Activated CD4-positive, alpha-beta T cell treated with anti-CD3 and anti-CD28 coated beads, Interleukin-2, amount 10 ng/mL, durations not matched to agents 7 days and 5 days (primary cell): ENCODE measurements at regions not wholly inside any gene's neighbourhood (a gene's known extent, or its start where the extent isn't known, plus 50 kb on each side); places are given as distances from the start of the nearest gene placed in this dataset.

Experiments
- CTCF ChIA-PET: fragments of 350-600 bp; sonication (Branson Sonifier 250); formaldehyde crosslinking; loops from one replicate; lab custom pipeline; 2021; ENCODE audit warnings: antibody characterized with exemption; lab: Charles Lee
- POLR2A ChIA-PET: fragments of 350-600 bp; sonication (Branson Sonifier 250); formaldehyde crosslinking; loops from one replicate; lab custom pipeline; 2021; ENCODE audit warnings: antibody characterized with exemption; lab: Charles Lee
- DNase-seq: peaks from one replicate; pipeline ENCODE4 v3.0.0-alpha.2; 2020
- H3K27ac Mint-ChIP-seq: one replicate; pipeline ENCODE4 v1.8.0; 2021; ENCODE audit warnings: mild to moderate bottlenecking, moderate library complexity, mixed read lengths
- H3K27me3 Mint-ChIP-seq: one replicate; pipeline ENCODE4 v1.8.0; 2021; ENCODE audit warnings: mixed read lengths
- H3K36me3 Mint-ChIP-seq: one replicate; pipeline ENCODE4 v1.8.0; 2021; ENCODE audit warnings: low read depth, mixed read lengths
- H3K4me1 Mint-ChIP-seq: one replicate; pipeline ENCODE4 v1.8.0; 2021; ENCODE audit warnings: mixed read lengths
- H3K4me3 Mint-ChIP-seq: one replicate; pipeline ENCODE4 v1.8.0; 2021; ENCODE audit warnings: mild to moderate bottlenecking, moderate library complexity, mixed read lengths
- H3K9me3 Mint-ChIP-seq: one replicate; pipeline ENCODE4 v1.8.0; 2021; ENCODE audit warnings: mixed read lengths

GRCh38 chr2:15792331-15792730 is 148.0 kb upstream of the MYCN start:
- no peaks in the 10 kb centered on the region for H3K9me3 Mint-ChIP-seq
- POLR2A ChIA-PET = no interaction called here
- no peak overlapping the region for H3K27ac Mint-ChIP-seq
- H3K4me1 Mint-ChIP-seq = no peaks in the 10 kb centered on the region
- CTCF ChIA-PET = interaction anchor here (1.3 kb wide), 1 partner anchor 10 kb away, joined by 3 read pairs; no protein-coding TSS in a partner anchor
- DNase-seq = no peak
- no peak overlapping the region for H3K4me3 Mint-ChIP-seq
- H3K27me3 Mint-ChIP-seq = no peaks in the 10 kb centered on the region
- no peaks in the 10 kb centered on the region for H3K36me3 Mint-ChIP-seq

- no peaks in the 10 kb centered on the region for H3K4me1 Mint-ChIP-seq
- no peaks in the 10 kb centered on the region for H3K27me3 Mint-ChIP-seq
- H3K27ac Mint-ChIP-seq = no peak overlapping the region
- CTCF ChIA-PET = interaction anchor here (1.3 kb wide), 2 partner anchors 9 to 13 kb away, joined by 3 to 5 read pairs; no protein-coding TSS in a partner anchor
- no peak for DNase-seq
- no peaks in the 10 kb centered on the region for H3K36me3 Mint-ChIP-seq
- no peaks in the 10 kb centered on the region for H3K9me3 Mint-ChIP-seq
- H3K4me3 Mint-ChIP-seq = no peak overlapping the region
- POLR2A ChIA-PET = no interaction called here
These were observed 147.1 kb upstream of the MYCN start for GRCh38 chr2:15793078-15793913.

- DNase-seq = no peak
- Mint-ChIP-seq H3K36me3 (no peaks in the 10 kb centered on the region), H3K4me1 (no peaks in the 10 kb centered on the region), H3K4me3 (no peak overlapping the region), H3K27me3 (no peaks in the 10 kb centered on the region), H3K27ac (no peak overlapping the region), H3K9me3 (no peaks in the 10 kb centered on the region)
- ChIA-PET POLR2A (no interaction called here), CTCF (interaction anchor here (1.3 kb wide), 1 partner anchor 13 kb away, joined by 5 read pairs; no protein-coding TSS in a partner anchor)
These were observed 146.4 kb upstream of the MYCN start for GRCh38 chr2:15793978-15794377.

- Mint-ChIP-seq H3K4me3 (no peak overlapping the region), H3K27ac (no peak overlapping the region), H3K27me3 (no peaks in the 10 kb centered on the region), H3K36me3 (no peaks in the 10 kb centered on the region), H3K4me1 (no peaks in the 10 kb centered on the region), H3K9me3 (no peaks in the 10 kb centered on the region)
- ChIA-PET CTCF (no interaction called here), POLR2A (no interaction called here)
- no peak for DNase-seq
These were observed 145.7 kb upstream of the MYCN start for GRCh38 chr2:15794608-15795134.

- no peaks in the 10 kb centered on the region for H3K9me3 Mint-ChIP-seq
- H3K27ac Mint-ChIP-seq = no peak overlapping the region
- POLR2A ChIA-PET = no interaction called here
- no peaks in the 10 kb centered on the region for H3K4me1 Mint-ChIP-seq
- no peaks in the 10 kb centered on the region for H3K36me3 Mint-ChIP-seq
- no peak overlapping the region for H3K4me3 Mint-ChIP-seq
- CTCF ChIA-PET = interaction anchor here (0.6 kb wide), 1 partner anchor 103 kb away, joined by 3 read pairs; no protein-coding TSS in a partner anchor
- H3K27me3 Mint-ChIP-seq = no peaks in the 10 kb centered on the region
- DNase-seq = no peak
These were observed 144.9 kb upstream of the MYCN start for GRCh38 chr2:15795426-15795825.

GRCh38 chr2:15796167-15796942 is 144.0 kb upstream of the MYCN start:
- H3K27me3 Mint-ChIP-seq = no peaks in the 10 kb centered on the region
- H3K9me3 Mint-ChIP-seq = no peaks in the 10 kb centered on the region
- no peak for DNase-seq
- ChIA-PET CTCF (no interaction called here), POLR2A (no interaction called here)
- no peak overlapping the region for H3K4me3 Mint-ChIP-seq
- H3K36me3 Mint-ChIP-seq = no peaks in the 10 kb centered on the region
- H3K4me1 Mint-ChIP-seq = no peaks in the 10 kb centered on the region
- H3K27ac Mint-ChIP-seq = no peak overlapping the region

- CTCF ChIA-PET = no interaction called here
- Mint-ChIP-seq H3K4me3 (no peak overlapping the region), H3K36me3 (no peaks in the 10 kb centered on the region), H3K4me1 (no peaks in the 10 kb centered on the region), H3K27me3 (no peaks in the 10 kb centered on the region), H3K27ac (no peak overlapping the region), H3K9me3 (no peaks in the 10 kb centered on the region)
- POLR2A ChIA-PET = no interaction called here
- DNase-seq = no peak
These were observed 143.0 kb upstream of the MYCN start for GRCh38 chr2:15797231-15797938.

- no peaks in the 10 kb centered on the region for H3K27me3 Mint-ChIP-seq
- CTCF ChIA-PET = no interaction called here
- POLR2A ChIA-PET = no interaction called here
- H3K36me3 Mint-ChIP-seq = no peaks in the 10 kb centered on the region
- H3K27ac Mint-ChIP-seq = no peak overlapping the region
- DNase-seq = no peak
- H3K9me3 Mint-ChIP-seq = no peaks in the 10 kb centered on the region
- H3K4me3 Mint-ChIP-seq = no peak overlapping the region
- no peaks in the 10 kb centered on the region for H3K4me1 Mint-ChIP-seq
These were observed 142.4 kb upstream of the MYCN start for GRCh38 chr2:15797939-15798281.

GRCh38 chr2:15798701-15799431 is 141.5 kb upstream of the MYCN start:
- Mint-ChIP-seq H3K27ac (no peak overlapping the region), H3K36me3 (no peaks in the 10 kb centered on the region), H3K9me3 (no peaks in the 10 kb centered on the region), H3K4me3 (no peak overlapping the region), H3K4me1 (no peaks in the 10 kb centered on the region), H3K27me3 (peaks cover 2% of the 10 kb centered on the region)
- ChIA-PET POLR2A (no interaction called here), CTCF (interaction anchor here (0.6 kb wide), 1 partner anchor 295 kb away, joined by 3 read pairs; no protein-coding TSS in a partner anchor)
- DNase-seq = no peak

- no peak for DNase-seq
- Mint-ChIP-seq H3K9me3 (no peaks in the 10 kb centered on the region), H3K4me1 (no peaks in the 10 kb centered on the region), H3K27ac (no peak overlapping the region), H3K27me3 (peaks cover 2% of the 10 kb centered on the region), H3K36me3 (no peaks in the 10 kb centered on the region), H3K4me3 (no peak overlapping the region)
- ChIA-PET CTCF (no interaction called here), POLR2A (no interaction called here)
These were observed 140.9 kb upstream of the MYCN start for GRCh38 chr2:15799432-15799827.

GRCh38 chr2:15800495-15801329 is 139.6 kb upstream of the MYCN start:
- POLR2A ChIA-PET = no interaction called here

More at GRCh38 chr2:15800495-15801329, 139.6 kb upstream of the MYCN start:
- no peak for DNase-seq
- Mint-ChIP-seq H3K27me3 (peaks cover 2% of the 10 kb centered on the region), H3K36me3 (no peaks in the 10 kb centered on the region), H3K4me3 (no peak overlapping the region), H3K27ac (no peak overlapping the region), H3K4me1 (no peaks in the 10 kb centered on the region), H3K9me3 (no peaks in the 10 kb centered on the region)
- CTCF ChIA-PET = interaction anchor here (0.6 kb wide), 1 partner anchor 221 kb away, joined by 3 read pairs; no protein-coding TSS in a partner anchor
